ENCODE measurements at regions not wholly inside any gene's neighbourhood (a gene's known extent, or its start where the extent isn't known, plus 50 kb on each side); places are given as distances from the start of the nearest gene placed in this dataset.

GRCh38 chr13:80189889-80190597, 150.9 kb downstream of the SPRY2 start:
- TF ChIP-seq CTCF (IDR thresholded peaks at IDR 0.05), result no peak
- TF ChIP-seq POLR2AphosphoS5 (IDR thresholded peaks at IDR 0.05), result no peak

Measured in breast epithelium (tissue), 3 donors.